Neural cell (in vitro differentiated cells): ENCODE measurements at regions not wholly inside any gene's neighbourhood (a gene's known extent, or its start where the extent isn't known, plus 50 kb on each side); places are given as distances from the start of the nearest gene placed in this dataset.

Source experiments
- CTCF ChIP-seq: fragments of 450-650 bp; IDR thresholded peaks from 2 replicates; pipeline ENCODE4 v1.5.1; 2014; ENCODE audit warnings: antibody characterized with exemption, mild to moderate bottlenecking, moderate library complexity; ENCODE audit not compliant: poor library complexity, severe bottlenecking
- EZH2 ChIP-seq: fragments of 200-600, 300-800 bp; shearing (Covaris generic), sonication (generic); IDR thresholded peaks from 2 replicates; pipeline ENCODE4 v1.6.1; 2014; ENCODE audit warnings: antibody characterized with exemption, low read length, borderline replicate concordance, mild to moderate bottlenecking; ENCODE audit not compliant: insufficient read depth, poor library complexity, severe bottlenecking
- POLR2AphosphoS5 ChIP-seq: IDR thresholded peaks from 2 replicates; pipeline ENCODE4 v1.6.1; 2012

GRCh38 chr18:56326336-56327072, 311.9 kb downstream of the TXNL1 start:
- TF ChIP-seq POLR2AphosphoS5 (no peak), EZH2 (no peak), CTCF (no peak)
